SK-N-SH (cell line): ENCODE measurements at regions not wholly inside any gene's neighbourhood (a gene's known extent, or its start where the extent isn't known, plus 50 kb on each side); places are given as distances from the start of the nearest gene placed in this dataset.

ENCODE experiments used
- CTCF ChIA-PET: fragments of 300-600, 350-600 bp; formaldehyde crosslinking; extraction: SDS; loops from one replicate; lab custom pipeline; 2021; lab: Yijun Ruan, JAX
- POLR2A ChIA-PET: fragments of 350-600 bp; sonication (Branson Sonifier 250); formaldehyde crosslinking; extraction: SDS; loops from one replicate; lab custom pipeline; 2020; ENCODE audit warnings: antibody characterized with exemption, inconsistent platforms; lab: Yijun Ruan, JAX
- DNase-seq: peaks from one replicate; pipeline ENCODE4 v3.0.0; 2012
- H2AFZ ChIP-seq: fragments of 200-600 bp; sonication (generic); 2 replicates; pipeline ENCODE4 v1.8.1; 2016; ENCODE audit warnings: antibody characterized with exemption, mild to moderate bottlenecking, low read depth
- H3F3A ChIP-seq: fragments of 200-600 bp; sonication (generic); replicated peaks from 2 replicates; pipeline ENCODE3; 2016; ENCODE audit warnings: antibody characterized with exemption, mild to moderate bottlenecking; ENCODE audit not compliant: insufficient read depth
- H3K27ac ChIP-seq, 2 experiments: fragments of 200-500 bp in 1 of 2; fragments of 200-600 bp in 1 of 2; sonication (Bioruptor generic) in 1 of 2; sonication (generic), shearing (Covaris generic) in 1 of 2; 2 replicates each; pipeline versions ENCODE4 v1.5.1 to v1.6.1; 2014 to 2016; ENCODE audit warnings: low read depth in 2 of 2, inconsistent platforms in 1 of 2, low read length in 1 of 2, mild to moderate bottlenecking in 1 of 2, mixed read lengths in 1 of 2
- H3K27me3 ChIP-seq: fragments of 200-600 bp; sonication (generic), shearing (Covaris generic); 2 replicates; pipeline ENCODE4 v1.6.1; 2016; ENCODE audit warnings: mixed run types; ENCODE audit not compliant: insufficient read depth
- H3K36me3 ChIP-seq, 2 experiments: fragments of 200-500 bp in 1 of 2; fragments of 200-600 bp in 1 of 2; sonication (Bioruptor generic) in 1 of 2; sonication (generic) in 1 of 2; replicated peaks in 1 of 2; 2 replicates each; pipeline versions ENCODE3 to v1.5.1; 2014 to 2016; ENCODE audit warnings: low read length in 1 of 2, mild to moderate bottlenecking in 1 of 2; ENCODE audit not compliant: insufficient read depth in 2 of 2, control insufficient read depth in 1 of 2
- H3K4me1 ChIP-seq, 2 experiments: fragments of 200-500 bp in 1 of 2; fragments of 200-600 bp in 1 of 2; sonication (Bioruptor generic) in 1 of 2; sonication (generic), shearing (Covaris generic) in 1 of 2; 2 replicates each; pipeline versions ENCODE4 v1.5.1 to v1.6.1; 2014 to 2016; ENCODE audit warnings: low read depth in 1 of 2, low read length in 1 of 2, mixed run types in 1 of 2; ENCODE audit not compliant: insufficient read depth in 2 of 2, control insufficient read depth in 1 of 2
- H3K4me2 ChIP-seq: fragments of 200-600 bp; sonication (generic), shearing (Covaris generic); 2 replicates; pipeline ENCODE4 v1.6.1; 2017; ENCODE audit warnings: mixed run types
- H3K4me3 ChIP-seq, 2 experiments: fragments of 200-500 bp in 1 of 2; fragments of 200-600 bp in 1 of 2; sonication (Bioruptor generic) in 1 of 2; sonication (generic), shearing (Covaris generic) in 1 of 2; 2 replicates each; pipeline versions ENCODE4 v1.5.1 to v1.8.1; 2014 to 2016; ENCODE audit warnings: low read depth in 2 of 2, inconsistent platforms in 1 of 2, low read length in 1 of 2, mild to moderate bottlenecking in 1 of 2, mixed read lengths in 1 of 2, moderate library complexity in 1 of 2
- H3K79me2 ChIP-seq: fragments of 200-600 bp; sonication (generic); 2 replicates; pipeline ENCODE4 v1.8.1; 2017; ENCODE audit warnings: mild to moderate bottlenecking; ENCODE audit not compliant: insufficient read depth
- H3K9ac ChIP-seq: fragments of 200-600 bp; sonication (generic); 2 replicates; pipeline ENCODE4 v1.6.1; 2017; ENCODE audit warnings: mixed run types
- H3K9me2 ChIP-seq: fragments of 200-600 bp; sonication (generic); 2 replicates; pipeline ENCODE4 v1.6.1; 2017; ENCODE audit warnings: mixed run types
- H3K9me3 ChIP-seq: fragments of 200-600 bp; sonication (generic); 2 replicates; pipeline ENCODE4 v1.6.1; 2017; ENCODE audit warnings: mixed run types, mild to moderate bottlenecking, moderate library complexity
- H4K20me1 ChIP-seq: fragments of 200-600 bp; sonication (generic); 2 replicates; pipeline ENCODE4 v1.6.1; 2017; ENCODE audit warnings: mild to moderate bottlenecking, mixed run types; ENCODE audit not compliant: insufficient read depth
- CHD2 ChIP-seq: fragments of 150-350 bp; IDR thresholded peaks from 2 replicates; pipeline ENCODE4 v1.6.1; 2018; ENCODE audit warnings: low read length; ENCODE audit not compliant: partially characterized antibody
- CTCF ChIP-seq: fragments of 200-600 bp; sonication (generic); IDR thresholded peaks from 2 replicates; pipeline ENCODE4 v1.6.1; 2017; ENCODE audit warnings: antibody characterized with exemption, mild to moderate bottlenecking, moderate library complexity
- ELF1 ChIP-seq: IDR thresholded peaks from 2 replicates; pipeline ENCODE4 v1.4.0; 2012
- EP300 ChIP-seq, 2 experiments: IDR thresholded peaks; 2 replicates each; pipeline versions ENCODE4 v1.4.0 to v1.6.1; 2012; ENCODE audit warnings: borderline replicate concordance in 1 of 2, low read depth in 1 of 2, low read length in 1 of 2
- EZH2phosphoT487 ChIP-seq: fragments of 200-600 bp; sonication (generic); IDR thresholded peaks from 2 replicates; pipeline ENCODE4 v1.6.1; 2017; ENCODE audit warnings: low read depth, mixed run types, mild to moderate bottlenecking, antibody characterized with exemption, moderate library complexity, borderline replicate concordance
- FOXJ3 ChIP-seq: sonication (generic); formaldehyde crosslinking; IDR thresholded peaks from 2 replicates; pipeline ENCODE4 v1.5.1; 2020; ENCODE audit warnings: mild to moderate bottlenecking, missing genetic modification reagents
- GABPA ChIP-seq: IDR thresholded peaks from 2 replicates; pipeline ENCODE4 v1.4.0; 2012; ENCODE audit warnings: low read depth, mild to moderate bottlenecking
- JUND ChIP-seq: IDR thresholded peaks from 2 replicates; pipeline ENCODE4 v1.4.0; 2012
- MAX ChIP-seq: IDR thresholded peaks from 2 replicates; pipeline ENCODE4 v1.4.0; 2012; ENCODE audit warnings: low read depth
- MEF2A ChIP-seq: IDR thresholded peaks from 2 replicates; pipeline ENCODE4 v1.4.0; 2012; ENCODE audit warnings: low read depth, borderline replicate concordance
- RAD21 ChIP-seq: IDR thresholded peaks from 2 replicates; pipeline ENCODE4 v1.6.1; 2012; ENCODE audit warnings: mild to moderate bottlenecking, low read length
- RCOR1 ChIP-seq: fragments of 150-350 bp; IDR thresholded peaks from 2 replicates; pipeline ENCODE4 v1.6.1; 2017; ENCODE audit warnings: antibody characterized with exemption, low read length
- SIN3A ChIP-seq: IDR thresholded peaks from 2 replicates; pipeline ENCODE4 v1.6.1; 2012; ENCODE audit warnings: low read depth, mild to moderate bottlenecking, low read length, moderate library complexity, borderline replicate concordance
- TAF1 ChIP-seq: IDR thresholded peaks from 2 replicates; pipeline ENCODE4 v1.6.1; 2012; ENCODE audit warnings: low read depth, mild to moderate bottlenecking, low read length, moderate library complexity, borderline replicate concordance
- TCF12 ChIP-seq: IDR thresholded peaks from 2 replicates; pipeline ENCODE4 v1.4.0; 2012
- USF2 ChIP-seq: fragments of 150-350 bp; IDR thresholded peaks from 2 replicates; pipeline ENCODE4 v1.6.1; 2017; ENCODE audit warnings: antibody characterized with exemption, low read length, low read depth, borderline replicate concordance
- YY1 ChIP-seq: IDR thresholded peaks from 2 replicates; pipeline ENCODE4 v1.4.0; 2012; ENCODE audit warnings: low read depth, mild to moderate bottlenecking
- ZBTB33 ChIP-seq: IDR thresholded peaks from 2 replicates; pipeline ENCODE4 v1.4.0; 2012; ENCODE audit warnings: low read depth, borderline replicate concordance
- WGBS: methylation state at CpG from one replicate; pipeline ENCODE4 v1.1.6; 2017; ENCODE audit warnings: low lambda C conversion rate; 5-methylcytosine and 5-hydroxymethylcytosine counted together

DNA sequence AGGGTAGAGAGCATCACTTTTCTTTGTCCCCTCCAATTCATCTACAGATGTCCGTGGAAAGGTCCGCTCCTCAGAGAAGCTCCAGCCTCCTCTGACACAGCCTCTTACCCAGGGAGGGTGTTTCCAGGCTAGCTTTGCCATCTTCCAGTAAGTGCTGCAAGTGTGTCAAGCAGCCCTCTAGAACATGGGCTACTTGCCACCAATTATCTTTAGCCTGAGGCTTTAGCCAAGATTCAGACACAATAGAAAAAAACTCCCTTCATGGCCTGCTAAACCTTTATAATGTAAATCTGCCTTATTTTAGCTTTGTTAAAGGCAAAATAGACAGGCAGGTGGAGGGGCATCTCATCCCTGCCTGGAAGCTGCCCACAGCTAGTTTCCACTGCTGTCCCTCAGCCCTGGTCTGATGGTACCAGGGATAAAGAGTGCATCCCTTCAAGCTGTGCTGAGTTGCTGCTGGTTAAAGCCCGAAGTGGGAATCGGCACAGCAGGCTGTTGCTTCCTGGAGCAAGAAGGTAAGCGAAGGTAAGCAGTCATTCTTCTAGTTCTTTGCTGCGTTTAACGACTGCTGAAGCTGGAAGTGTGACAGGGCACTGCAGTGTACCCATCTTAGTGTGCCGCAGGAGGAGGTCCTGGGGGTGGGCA is 190.1 kb upstream of the E2F8 start:
- Histone ChIP-seq H3K4me3 (no peak overlapping the region), H3K9me3 (no peaks in the 10 kb centered on the region), H3K27ac (no peak overlapping the region), H3K27me3 (peaks cover 26% of the 10 kb centered on the region; the same call in 1 of the 2 replicates), H3K79me2 (no peaks in the 10 kb centered on the region), H2AFZ (no peak overlapping the region), H3K4me1 (peaks cover 0 to 2% of the 10 kb centered on the region in 2 experiments; a peak in 1 of 4 replicates), H3K9me2 (no peaks in the 10 kb centered on the region), H3F3A (no peaks in the 10 kb centered on the region), H3K9ac (no peak overlapping the region), H3K4me2 (no peak overlapping the region), H3K36me3 (no peaks in the 10 kb centered on the region), H4K20me1 (no peaks in the 10 kb centered on the region)
- CTCF ChIA-PET: no interaction called here
- no peak for DNase-seq
- WGBS: 57% methylated on average over 8 of the region's 8 CpGs
- POLR2A ChIA-PET: no interaction called here
- TF ChIP-seq RAD21 (no peak), USF2 (no peak), JUND (no peak), SIN3A (no peak), CHD2 (no peak), EZH2phosphoT487 (no peak), RCOR1 (no peak), YY1 (no peak), MAX (no peak), TCF12 (no peak), TAF1 (no peak), EP300 (IDR thresholded peaks at IDR 0.05; ENCODE audit: borderline replicate concordance in 1 of 2, low read depth in 1 of 2, low read length in 1 of 2) (no peak), GABPA (no peak), FOXJ3 (no peak), CTCF (no peak), MEF2A (no peak), ZBTB33 (no peak), ELF1 (no peak)
